HepG2 (cell line): ENCODE measurements at regions not wholly inside any gene's neighbourhood (a gene's known extent, or its start where the extent isn't known, plus 50 kb on each side); places are given as distances from the start of the nearest gene placed in this dataset.

Experiments used
- ATAC-seq: fragments of 200-7000 bp; cut with Tn5 transposase; 3 replicates; pipeline ENCODE4 v1.9.1; 2020; ENCODE audit warnings: mild to moderate bottlenecking, moderate library complexity
- BruUV-seq: library from RNA; stranded (reverse); fragments of 400-500 nt; replicated peaks from 2 replicates; lab custom pipeline; 2021; lab: Mats Ljungman, UMichigan
- CTCF ChIA-PET: fragments of 300-600 bp; formaldehyde crosslinking; extraction: SDS; loops from one replicate; lab custom pipeline; 2021; ENCODE audit warnings: low total read pairs, inconsistent platforms, low intra/inter-chr PET ratio; lab: Yijun Ruan, JAX
- POLR2A ChIA-PET: fragments of 350-600 bp; sonication (Branson Sonifier 250); formaldehyde crosslinking; loops from one replicate; lab custom pipeline; 2020; ENCODE audit warnings: antibody characterized with exemption, inconsistent platforms; lab: Yijun Ruan, JAX
- DNase-seq: peaks from one replicate; pipeline ENCODE4 v3.0.0-alpha.2; 2015; ENCODE audit warnings: low spot score
- FAIRE-seq: peaks from 3 replicates; lab custom pipeline; 2011; peaks lifted over from hg19 to GRCh38; lab: Jason Lieb, UNC
- H2AFZ ChIP-seq: one replicate; pipeline ENCODE4 v1.6.1; 2011; ENCODE audit warnings: low read length, inconsistent platforms
- H3K27ac ChIP-seq: fragments of 300-600 bp; 3 replicates; pipeline ENCODE4 v1.8.0; 2011; ENCODE audit warnings: mixed run types, mild to moderate bottlenecking, mixed read lengths, low read length, inconsistent platforms; ENCODE audit not compliant: insufficient read depth; ENCODE audit errors: extremely low read length
- H3K27me3 ChIP-seq, 2 experiments: fragments of 200-600 bp in 1 of 2; 2 replicates in 1 of 2; 3 replicates in 1 of 2; pipeline versions ENCODE4 v1.6.0 to v1.8.0; 2011; ENCODE audit warnings: low read length in 2 of 2, mild to moderate bottlenecking in 2 of 2, moderate library complexity in 2 of 2, inconsistent platforms in 1 of 2; ENCODE audit not compliant: insufficient read depth in 2 of 2, control insufficient read depth in 1 of 2
- H3K36me3 ChIP-seq, 2 experiments: fragments of 200-600 bp in 1 of 2; replicated peaks in 1 of 2; 2 replicates in 1 of 2; 3 replicates in 1 of 2; pipeline versions ENCODE4 v1.5.1 to v1.8.0; 2011; ENCODE audit warnings: low read length in 2 of 2, inconsistent platforms in 1 of 2; ENCODE audit not compliant: insufficient read depth in 2 of 2, control insufficient read depth in 1 of 2
- H3K4me1 ChIP-seq: 2 replicates; pipeline ENCODE4 v1.5.1; 2012; ENCODE audit warnings: low read length, inconsistent platforms; ENCODE audit not compliant: insufficient read depth
- H3K4me2 ChIP-seq: 2 replicates; pipeline ENCODE4 v1.6.0; 2011; ENCODE audit warnings: low read depth, low read length, inconsistent platforms
- H3K4me3 ChIP-seq, 3 experiments: fragments of 200-600 bp in 1 of 3; sonication (generic), shearing (Covaris generic) in 1 of 3; replicated peaks in 1 of 3; 2 replicates each; pipeline ENCODE4 v1.5.1; 2011 to 2016; ENCODE audit warnings: low read length in 3 of 3, inconsistent platforms in 2 of 3, low read depth in 2 of 3, mild to moderate bottlenecking in 2 of 3, control low read depth in 1 of 3, mixed read lengths in 1 of 3; ENCODE audit not compliant: insufficient read depth in 1 of 3
- H3K79me2 ChIP-seq: one replicate; pipeline ENCODE4 v1.6.1; 2011; ENCODE audit warnings: low read length, inconsistent platforms; ENCODE audit not compliant: insufficient read depth
- H3K9ac ChIP-seq: 2 replicates; pipeline ENCODE4 v1.6.0; 2011; ENCODE audit warnings: mild to moderate bottlenecking, low read depth, low read length, inconsistent platforms; ENCODE audit not compliant: insufficient read depth
- H3K9me3 ChIP-seq: 2 replicates; pipeline ENCODE4 v1.5.1; 2012; ENCODE audit warnings: mild to moderate bottlenecking, low read length
- H4K20me1 ChIP-seq: 2 replicates; pipeline ENCODE4 v1.6.0; 2011; ENCODE audit warnings: inconsistent platforms, mild to moderate bottlenecking, low read length, moderate library complexity; ENCODE audit not compliant: insufficient read depth
- BCL6 ChIP-seq: IDR thresholded peaks from 2 replicates; pipeline ENCODE4 v1.6.1; 2016; ENCODE audit warnings: missing genetic modification reagents, missing compliant biosample characterization
- CTCF ChIP-seq: sonication (generic); formaldehyde crosslinking; IDR thresholded peaks from 2 replicates; pipeline ENCODE4 v1.5.0; 2020; ENCODE audit warnings: mild to moderate bottlenecking, missing genetic modification reagents, moderate library complexity
- ELK4 ChIP-seq: sonication (generic); formaldehyde crosslinking; IDR thresholded peaks from 2 replicates; pipeline ENCODE4 v1.9.0; 2021; ENCODE audit warnings: missing genetic modification reagents, borderline replicate concordance
- ETV6 ChIP-seq: sonication (generic); formaldehyde crosslinking; conservative IDR thresholded peaks from 2 replicates; pipeline ENCODE4 v1.4.0; 2020; ENCODE audit warnings: missing genetic modification reagents
- HOXA7 ChIP-seq: sonication (generic); formaldehyde crosslinking; IDR thresholded peaks from 2 replicates; pipeline ENCODE4 v1.8.1; 2022; ENCODE audit warnings: mild to moderate bottlenecking, missing genetic modification reagents, moderate library complexity
- NFKBIZ ChIP-seq: IDR thresholded peaks from 2 replicates; pipeline ENCODE4 v1.6.1; 2018; ENCODE audit warnings: missing genetic modification reagents, missing compliant biosample characterization
- POLR2G ChIP-seq: fragments of 200-400 bp; formaldehyde crosslinking; IDR thresholded peaks from 2 replicates; pipeline ENCODE4 v1.6.1; 2018; ENCODE audit warnings: mild to moderate bottlenecking, low read depth, low read length, moderate library complexity
- SALL1 ChIP-seq: sonication (generic); formaldehyde crosslinking; IDR thresholded peaks from 2 replicates; pipeline ENCODE4 v1.8.0; 2022; ENCODE audit warnings: mild to moderate bottlenecking, missing genetic modification reagents
- ZFP41 ChIP-seq: sonication (generic); formaldehyde crosslinking; IDR thresholded peaks from 2 replicates; pipeline ENCODE4 v1.4.0; 2020; ENCODE audit warnings: mild to moderate bottlenecking, missing genetic modification reagents, borderline replicate concordance
- ZNF142 ChIP-seq: sonication (generic); formaldehyde crosslinking; IDR thresholded peaks from 2 replicates; pipeline ENCODE4 v1.4.0; 2020; ENCODE audit warnings: missing genetic modification reagents
- ZNF343 ChIP-seq: sonication (generic); formaldehyde crosslinking; IDR thresholded peaks from 2 replicates; pipeline ENCODE4 v1.4.0; 2020; ENCODE audit warnings: mild to moderate bottlenecking, missing genetic modification reagents
- ZNF530 ChIP-seq: sonication (generic); formaldehyde crosslinking; IDR thresholded peaks from 2 replicates; pipeline ENCODE4 v1.5.0; 2020; ENCODE audit warnings: low read depth, mild to moderate bottlenecking, missing genetic modification reagents
- ZNF678 ChIP-seq: sonication (generic); formaldehyde crosslinking; IDR thresholded peaks from 2 replicates; pipeline ENCODE4 v1.4.0; 2020; ENCODE audit warnings: mild to moderate bottlenecking, missing genetic modification reagents
- ZNF883 ChIP-seq: sonication (generic); formaldehyde crosslinking; IDR thresholded peaks from 2 replicates; pipeline ENCODE4 v1.5.1; 2020; ENCODE audit warnings: mild to moderate bottlenecking, missing genetic modification reagents; ENCODE audit errors: not compliant biosample characterization
- WGBS: methylation state at CpG from one replicate; pipeline ENCODE4 v1.1.6; 2017; ENCODE audit warnings: low lambda C conversion rate; 5-methylcytosine and 5-hydroxymethylcytosine counted together
- in situ Hi-C: cut with HindIII; loops from 2 replicates; pipeline ENCODE4 v1.10.0; 2017; ENCODE audit warnings: low pct_unique_long_range_greater_than_20kb; ENCODE audit not compliant: extremely low pct_ligation_motif_present
- intact Hi-C: fragments of 100-400 bp; cut with micrococcal nuclease; formaldehyde crosslinking; loops from one replicate; pipeline ENCODE4 v1.10.0; 2022; ENCODE audit not compliant: unreplicated experiment

GRCh38 chr9:105901514-105902109 lies 207.3 kb downstream of the TMEM38B start:
- in situ Hi-C loops = loop anchor here (25.0 kb wide), 1 partner anchor 1261 kb away; no protein-coding TSS in a partner anchor
- no peak overlapping the region for H3K27ac ChIP-seq
- no TSS peak for BruUV-seq
- TF ChIP-seq SALL1 (CRISPR knock-in tag) = peak; percentile 32; the same call in 1 of the 2 replicates
- TF ChIP-seq ELK4 (CRISPR knock-in tag) = no peak
- TF ChIP-seq ZNF678 (CRISPR knock-in tag) = no peak
- no peak for TF ChIP-seq ZFP41
- no peak for TF ChIP-seq BCL6
- TF ChIP-seq HOXA7 = 0 out of 2 replicates have a peak, but pooled peaks have one; percentile 5
- TF ChIP-seq POLR2G = no peak
- no peak for TF ChIP-seq NFKBIZ
- TF ChIP-seq ZNF343 (CRISPR knock-in tag) = no peak
- peak; percentile 92 for TF ChIP-seq CTCF (CRISPR knock-in tag)
- no peak for TF ChIP-seq ETV6 (CRISPR knock-in tag)
- no peak for TF ChIP-seq ZNF530 (CRISPR knock-in tag)
- TF ChIP-seq ZNF883 = no peak
- no peak for TF ChIP-seq ZNF142 (CRISPR knock-in tag)

More at GRCh38 chr9:105901514-105902109, 207.3 kb downstream of the TMEM38B start:
- WGBS = no CpG with 5 or more reads among the region's 4 CpGs
- no peak overlapping the region for H2AFZ ChIP-seq
- H3K79me2 ChIP-seq = no peaks in the 10 kb centered on the region
- H3K9me3 ChIP-seq = no peaks in the 10 kb centered on the region
- H3K36me3 ChIP-seq = no peaks in the 10 kb centered on the region; a peak in 1 of 5 replicates
- CTCF ChIA-PET = interaction anchor here (0.5 kb wide), 1 partner anchor 1270 kb away, joined by 3 read pairs; no protein-coding TSS in a partner anchor
- POLR2A ChIA-PET = no interaction called here
- ATAC-seq (peak; percentile 100), DNase-seq (peak; percentile 25), FAIRE-seq (peak; percentile 43)
- H4K20me1 ChIP-seq = no peaks in the 10 kb centered on the region
- no peak overlapping the region for H3K9ac ChIP-seq
- no peak overlapping the region for H3K4me2 ChIP-seq
- intact Hi-C loops = no loop called here
- H3K27me3 ChIP-seq = no peaks in the 10 kb centered on the region
- no peaks in the 10 kb centered on the region for H3K4me1 ChIP-seq
- no peak overlapping the region for H3K4me3 ChIP-seq
